Stimulated activated CD8-positive, alpha-beta memory T cell treated with anti-CD3 and anti-CD28 coated beads, Interleukin-7, amount 100 ng/mL, for 1 hour (primary cell): ENCODE measurements at regions not wholly inside any gene's neighbourhood (a gene's known extent, or its start where the extent isn't known, plus 50 kb on each side); places are given as distances from the start of the nearest gene placed in this dataset.

ENCODE experiments used
- DNase-seq, 2 donors: peaks; one replicate each; pipeline ENCODE4 v3.0.0-alpha.2; 2020; ENCODE audit warnings: low read depth in 2 of 2

GRCh38 chr15:58329211-58329610 is 102.6 kb upstream of the LIPC start:
- no peak for DNase-seq

GRCh38 chr15:58329781-58330671 is 101.8 kb upstream of the LIPC start:
- DNase-seq: no peak

DNA sequence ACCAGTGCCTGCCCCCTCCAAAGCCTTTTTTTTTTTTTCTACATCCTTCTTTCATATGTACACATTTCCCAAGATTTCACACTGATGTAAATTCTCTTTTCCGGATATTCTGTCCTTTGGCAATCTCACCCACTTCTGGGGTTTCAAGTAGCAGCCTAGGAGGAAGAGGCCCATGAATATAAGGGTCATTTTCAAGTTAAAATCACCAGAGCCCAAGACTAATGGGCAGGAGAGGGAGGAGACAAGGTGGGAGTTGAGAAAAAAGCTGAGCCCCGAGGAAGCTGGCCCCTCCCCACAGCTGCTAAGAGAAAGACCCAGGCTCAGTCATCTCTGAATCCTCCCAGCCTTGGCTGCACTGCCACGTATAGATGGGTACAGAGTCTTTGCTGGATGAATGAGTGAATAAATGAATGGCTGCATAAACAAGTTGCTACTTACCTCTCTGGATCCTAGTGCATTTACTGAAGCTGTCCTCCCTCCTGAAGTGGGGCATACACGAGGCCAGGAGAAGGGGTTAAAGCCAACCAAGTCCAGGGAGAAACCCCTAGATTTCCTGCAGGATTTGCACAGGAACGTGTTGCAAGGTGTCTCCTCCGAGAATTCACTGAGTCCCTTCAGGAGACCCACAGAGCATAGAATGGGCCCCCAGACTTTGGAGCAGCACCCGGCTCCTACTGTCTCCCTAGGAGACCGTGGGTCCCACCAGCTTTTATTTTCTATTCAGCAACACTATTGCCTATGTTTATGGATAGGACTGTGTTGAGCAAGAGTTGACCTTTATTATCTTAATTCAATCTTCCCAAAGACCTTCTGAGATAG is 100.8 kb upstream of the LIPC start:
- no peak for DNase-seq

DNA sequence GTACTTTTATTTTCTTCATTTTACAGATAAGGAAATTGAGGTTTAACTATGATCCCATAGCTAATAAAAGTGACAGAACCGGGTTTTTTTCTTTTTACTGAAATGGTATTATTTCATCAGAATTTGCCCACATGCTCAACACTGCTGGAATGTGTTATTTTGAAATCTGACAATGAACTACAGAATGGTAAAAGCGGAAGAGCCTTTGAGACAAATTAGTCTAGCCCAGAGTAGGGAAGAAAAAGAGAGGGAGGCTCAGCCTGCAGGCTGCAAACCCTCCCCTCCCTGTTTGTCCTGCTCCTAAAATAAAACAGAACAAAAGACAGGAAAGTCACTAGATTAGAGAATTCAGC is 100.3 kb upstream of the LIPC start:
- no peak for DNase-seq

DNA sequence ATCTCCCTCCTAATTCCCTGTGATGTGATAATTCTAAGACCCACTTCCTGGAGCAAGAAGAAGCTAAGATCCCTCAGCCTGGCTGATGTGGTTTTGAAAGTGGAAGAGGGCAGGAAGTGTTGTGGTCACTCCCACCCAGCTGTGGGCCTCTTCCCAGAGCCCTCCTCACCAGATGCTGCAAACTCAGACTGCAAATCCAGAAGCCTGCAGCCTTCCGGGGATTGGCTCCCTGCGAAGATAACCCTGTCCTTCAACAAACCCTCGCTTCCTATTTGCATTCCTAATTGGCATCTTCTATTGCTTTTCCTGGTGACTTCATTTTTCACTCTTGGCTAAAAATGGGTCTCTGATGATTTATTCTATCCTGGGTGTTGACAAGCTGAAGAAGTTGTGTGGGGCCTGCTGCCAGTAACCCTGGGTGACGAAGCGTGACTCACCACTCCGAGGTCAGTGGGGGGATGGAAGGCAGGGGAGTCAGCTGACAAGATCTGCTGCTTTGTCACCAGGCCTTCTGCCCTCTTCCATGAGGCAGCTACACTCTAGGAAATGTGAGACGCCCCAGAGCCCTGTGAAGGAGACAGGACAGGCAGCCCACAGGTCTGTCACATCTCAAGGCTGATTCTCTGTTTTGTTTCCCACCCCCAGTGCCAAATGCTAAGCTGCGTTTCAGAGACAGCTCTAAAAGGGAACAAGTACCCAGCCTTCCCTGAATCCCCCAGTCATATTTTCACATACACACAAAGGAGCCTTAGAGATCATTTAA is 99.7 kb upstream of the LIPC start:
- peak; percentile 63 to 72 for DNase-seq

- no peak for DNase-seq
These were observed 99.0 kb upstream of the LIPC start for GRCh38 chr15:58332676-58333400.

DNA sequence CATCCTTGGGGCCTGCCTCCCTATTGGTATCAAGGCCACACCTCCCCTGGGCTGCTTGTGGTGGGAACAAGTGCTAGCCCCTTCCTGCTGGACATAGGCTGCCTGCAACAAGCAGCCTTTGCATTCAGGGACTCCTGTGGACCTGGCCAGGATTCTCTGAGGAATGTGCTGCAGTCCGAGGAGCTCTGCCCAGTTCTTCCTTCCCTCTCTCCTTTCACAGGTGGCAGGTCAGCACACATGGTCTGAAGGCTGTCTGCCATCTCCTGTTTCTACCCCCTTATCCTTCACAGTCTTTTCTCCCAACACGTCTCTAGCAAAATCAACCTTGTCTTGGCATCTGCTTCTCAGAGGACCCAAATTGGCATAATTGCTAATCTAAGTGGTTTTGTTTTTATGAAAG is 97.0 kb upstream of the LIPC start:
- DNase-seq: no peak

DNA sequence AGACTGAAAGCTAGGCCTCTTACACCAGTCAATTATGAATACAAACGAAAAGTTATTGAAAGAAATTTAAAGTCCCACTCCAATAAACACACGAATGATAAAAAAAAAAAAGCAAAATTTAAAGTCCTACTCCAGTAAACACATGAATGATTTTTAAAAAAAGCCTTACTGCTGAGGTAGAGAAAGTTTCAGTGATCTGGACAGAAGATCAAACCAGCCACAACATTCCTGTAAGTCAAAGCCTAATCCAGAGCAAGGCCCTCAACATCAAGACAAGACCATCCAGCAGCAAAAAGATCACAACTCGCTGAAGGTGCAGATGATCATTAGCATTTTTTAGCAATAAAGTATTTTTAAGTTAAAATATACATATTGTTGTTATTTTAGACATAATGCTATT is 95.6 kb upstream of the LIPC start:
- no peak for DNase-seq

DNA sequence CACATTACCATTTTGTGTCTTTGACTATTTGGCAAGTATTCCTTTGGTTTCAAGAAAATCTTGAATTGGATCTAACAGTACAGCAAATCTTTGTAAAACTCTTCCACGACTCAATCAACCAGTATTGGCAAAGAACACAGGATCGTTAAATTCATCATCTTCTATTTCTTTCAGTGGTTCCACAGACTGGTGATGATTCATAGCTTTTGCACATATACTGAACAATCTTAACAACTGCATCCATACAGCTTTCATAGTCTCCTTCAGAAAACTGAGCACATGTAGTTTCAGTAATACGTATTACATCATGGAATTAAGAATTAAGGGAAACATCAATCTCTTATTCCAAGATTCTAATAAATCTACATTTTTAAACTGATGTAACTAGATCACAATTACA is 91.6 kb upstream of the LIPC start:
- no peak for DNase-seq

DNA sequence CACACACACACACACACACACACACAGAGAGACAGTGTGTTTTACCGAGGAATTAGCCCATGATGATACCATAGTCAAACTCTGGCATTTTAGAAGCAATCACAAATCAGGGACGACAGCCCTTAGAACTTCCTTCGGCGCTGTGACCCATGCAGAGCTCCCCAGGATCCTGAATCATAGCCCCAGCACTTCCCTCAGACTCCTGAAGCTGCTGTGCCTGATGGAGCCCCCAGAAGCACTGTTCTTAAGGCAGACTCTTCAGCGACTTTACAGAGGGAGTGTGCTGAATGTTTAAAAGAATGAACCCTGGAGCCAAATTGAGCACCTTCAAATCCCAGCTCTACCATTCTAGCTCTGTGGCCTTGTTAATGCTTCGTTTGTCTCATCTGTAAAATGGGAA is 89.3 kb upstream of the LIPC start:
- no peak for DNase-seq

- no peak for DNase-seq
These were observed 87.3 kb upstream of the LIPC start for GRCh38 chr15:58344213-58345070.

- DNase-seq: no peak
These were observed 85.4 kb upstream of the LIPC start for GRCh38 chr15:58346361-58346760.

GRCh38 chr15:58348095-58348812 is 83.5 kb upstream of the LIPC start:
- DNase-seq: no peak

- DNase-seq: no peak
These were observed 79.5 kb upstream of the LIPC start for GRCh38 chr15:58352026-58352929.

GRCh38 chr15:58355382-58355971 is 76.3 kb upstream of the LIPC start:
- no peak for DNase-seq

GRCh38 chr15:58355973-58356372 is 75.8 kb upstream of the LIPC start:
- DNase-seq: no peak

GRCh38 chr15:58357529-58358476 is 74.0 kb upstream of the LIPC start:
- DNase-seq: no peak
